DOHH2 (cell line): ENCODE measurements at regions not wholly inside any gene's neighbourhood (a gene's known extent, or its start where the extent isn't known, plus 50 kb on each side); places are given as distances from the start of the nearest gene placed in this dataset.

Source experiments
- H3F3A ChIP-seq: fragments of 200-600 bp; sonication (generic), shearing (Covaris generic); 2 replicates; pipeline ENCODE4 v1.6.0; 2016; ENCODE audit warnings: antibody characterized with exemption, mild to moderate bottlenecking; ENCODE audit not compliant: control insufficient read depth, insufficient read depth
- H3K27ac ChIP-seq: fragments of 200-600 bp; sonication (generic); 2 replicates; pipeline ENCODE4 v1.5.1; 2014; ENCODE audit warnings: low read depth, mild to moderate bottlenecking, low read length, moderate library complexity
- H3K27me3 ChIP-seq: fragments of 200-600 bp; sonication (generic); 2 replicates; pipeline ENCODE4 v1.6.1; 2014; ENCODE audit warnings: mild to moderate bottlenecking, low read length, mixed read lengths; ENCODE audit not compliant: control insufficient read depth
- H3K36me3 ChIP-seq: fragments of 200-600 bp; sonication (generic); 2 replicates; pipeline ENCODE4 v1.6.1; 2014; ENCODE audit warnings: mild to moderate bottlenecking, low read length, moderate library complexity, mixed read lengths; ENCODE audit not compliant: control insufficient read depth
- H3K4me1 ChIP-seq: fragments of 200-600 bp; sonication (generic); 2 replicates; pipeline ENCODE4 v1.6.1; 2014; ENCODE audit warnings: mild to moderate bottlenecking, low read length, mixed read lengths; ENCODE audit not compliant: control insufficient read depth
- H3K4me2 ChIP-seq: fragments of 200-600 bp; sonication (generic); 2 replicates; pipeline ENCODE4 v1.6.0; 2014; ENCODE audit warnings: mild to moderate bottlenecking, low read length, moderate library complexity
- H3K4me3 ChIP-seq: fragments of 200-600 bp; sonication (generic); 2 replicates; pipeline ENCODE4 v1.5.1; 2014; ENCODE audit warnings: mild to moderate bottlenecking, low read length, mixed read lengths
- H3K79me2 ChIP-seq: fragments of 200-600 bp; sonication (generic); 2 replicates; pipeline ENCODE4 v1.6.1; 2014; ENCODE audit warnings: mild to moderate bottlenecking, low read length, mixed read lengths; ENCODE audit not compliant: control insufficient read depth
- H3K9me2 ChIP-seq: fragments of 200-600 bp; sonication (generic); replicated peaks from 2 replicates; pipeline ENCODE4 v1.6.1; 2014; ENCODE audit warnings: mild to moderate bottlenecking, low read length, mixed read lengths; ENCODE audit not compliant: control insufficient read depth
- H3K9me3 ChIP-seq: fragments of 200-600 bp; sonication (generic); 2 replicates; pipeline ENCODE4 v1.6.1; 2014; ENCODE audit warnings: antibody characterized with exemption, low read length, mixed read lengths; ENCODE audit not compliant: control insufficient read depth, insufficient read depth
- H4K20me1 ChIP-seq: fragments of 200-600 bp; sonication (generic); 2 replicates; pipeline ENCODE4 v1.6.0; 2014; ENCODE audit warnings: low read depth, mild to moderate bottlenecking, antibody characterized with exemption, low read length, moderate library complexity; ENCODE audit not compliant: control insufficient read depth, insufficient read depth
- CTCF ChIP-seq: fragments of 200-600 bp; sonication (generic); IDR thresholded peaks from one replicate; pipeline ENCODE4 v1.5.1; 2014; ENCODE audit warnings: antibody characterized with exemption, mild to moderate bottlenecking, low read depth, low read length; ENCODE audit not compliant: poor library complexity, severe bottlenecking
- EZH2phosphoT487 ChIP-seq: fragments of 200-600 bp; sonication (generic); IDR thresholded peaks from 2 replicates; pipeline ENCODE4 v1.6.1; 2017; ENCODE audit warnings: borderline replicate concordance, mild to moderate bottlenecking, antibody characterized with exemption, low read length, moderate library complexity, mixed read lengths

GRCh38 chr1:224852901-224853568 lies 76.4 kb upstream of the DNAH14 start:
- H3K27ac ChIP-seq: no peak overlapping the region
- no peak overlapping the region for H3K4me2 ChIP-seq
- no peaks in the 10 kb centered on the region for H3K79me2 ChIP-seq
- H3K36me3 ChIP-seq: no peaks in the 10 kb centered on the region
- H3K4me1 ChIP-seq: no peaks in the 10 kb centered on the region
- no peaks in the 10 kb centered on the region for H3K9me3 ChIP-seq
- no peaks in the 10 kb centered on the region for H3K9me2 ChIP-seq
- no peaks in the 10 kb centered on the region for H3K27me3 ChIP-seq
- no peaks in the 10 kb centered on the region for H4K20me1 ChIP-seq
- TF ChIP-seq CTCF (peak; percentile 83), EZH2phosphoT487 (no peak)
- no peak overlapping the region for H3K4me3 ChIP-seq
- no peaks in the 10 kb centered on the region for H3F3A ChIP-seq

DNA sequence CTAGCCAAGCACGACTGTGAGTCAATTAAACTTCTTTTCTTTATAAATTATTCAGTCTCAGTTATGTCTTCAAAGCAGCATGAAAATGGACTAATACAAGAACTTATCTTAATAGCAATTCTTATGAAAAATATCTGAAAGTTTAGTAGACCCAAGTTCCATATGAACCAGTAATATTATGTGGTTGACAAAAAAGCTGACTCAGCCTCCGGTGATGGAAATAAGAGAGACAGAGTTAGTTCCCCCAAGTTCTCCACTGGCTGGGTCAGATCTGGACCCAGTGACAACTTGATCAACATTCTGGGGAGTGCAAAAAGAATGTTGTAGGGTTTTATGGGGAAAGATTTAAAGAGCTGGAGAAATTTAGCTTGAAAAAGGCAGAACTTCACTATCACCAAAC lies 72.5 kb upstream of the DNAH14 start:
- TF ChIP-seq CTCF (no peak), EZH2phosphoT487 (no peak)
- H3K4me1 ChIP-seq: no peaks in the 10 kb centered on the region
- no peaks in the 10 kb centered on the region for H3K36me3 ChIP-seq

DNA sequence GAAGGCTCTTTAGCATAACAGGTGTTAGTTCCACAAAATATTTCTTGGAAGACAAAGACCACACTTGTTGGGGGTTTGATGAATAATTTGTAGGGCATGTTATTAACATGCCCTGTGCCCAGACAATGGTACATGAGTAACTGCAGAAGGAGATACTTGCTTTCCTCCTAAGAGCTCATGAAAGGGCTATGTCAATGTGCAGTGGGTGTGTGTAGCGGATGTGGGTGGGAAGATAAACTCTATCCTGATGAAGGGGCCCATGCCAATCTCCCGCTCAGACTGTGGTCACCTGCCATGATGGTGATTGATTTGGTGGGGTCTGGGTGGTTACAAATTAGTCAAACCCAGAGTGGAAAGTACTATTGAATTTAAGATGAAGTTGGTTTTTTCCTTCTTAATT lies 69.8 kb upstream of the DNAH14 start:
- no peak overlapping the region for H3K4me3 ChIP-seq
- H3K9me3 ChIP-seq: no peaks in the 10 kb centered on the region
- H3K9me2 ChIP-seq: no peaks in the 10 kb centered on the region
- H3K36me3 ChIP-seq: no peaks in the 10 kb centered on the region
- no peaks in the 10 kb centered on the region for H3K4me1 ChIP-seq
- no peak for TF ChIP-seq CTCF
- TF ChIP-seq EZH2phosphoT487: no peak
- no peaks in the 10 kb centered on the region for H3K79me2 ChIP-seq
- H4K20me1 ChIP-seq: no peaks in the 10 kb centered on the region
- no peaks in the 10 kb centered on the region for H3K27me3 ChIP-seq
- no peak overlapping the region for H3K4me2 ChIP-seq
- no peak overlapping the region for H3K27ac ChIP-seq
- no peaks in the 10 kb centered on the region for H3F3A ChIP-seq

More for the DNA sequence above, 72.5 kb upstream of the DNAH14 start:
- no peak overlapping the region for H3K27ac ChIP-seq
- no peak overlapping the region for H3K4me3 ChIP-seq
- H3F3A ChIP-seq: no peaks in the 10 kb centered on the region
- no peaks in the 10 kb centered on the region for H3K27me3 ChIP-seq
- H4K20me1 ChIP-seq: no peaks in the 10 kb centered on the region
- H3K9me3 ChIP-seq: no peaks in the 10 kb centered on the region
- H3K9me2 ChIP-seq: no peaks in the 10 kb centered on the region
- no peaks in the 10 kb centered on the region for H3K79me2 ChIP-seq
- H3K4me2 ChIP-seq: no peak overlapping the region
